ENCODE measurements at regions not wholly inside any gene's neighbourhood (a gene's known extent, or its start where the extent isn't known, plus 50 kb on each side); places are given as distances from the start of the nearest gene placed in this dataset.

- CTCF ChIA-PET: no interaction called here
- ATAC-seq (no peak), DNase-seq (ENCODE audit: low read depth, low spot score) (peak; percentile 17)
- H3K4me3 ChIP-seq (ENCODE audit: low read depth in 2 of 2, low read length in 2 of 2): no peak overlapping the region
- no peaks in the 10 kb centered on the region for H3K9me3 ChIP-seq (ENCODE audit: control insufficient read depth, insufficient read depth, low read depth, low read length)
- no TSS peak for BruUV-seq (replicated peaks)
- in situ Hi-C loops (cut with HindIII; ENCODE audit: low pct_unique_long_range_greater_than_20kb, low sequenced_read_pairs) (no loop called here), intact Hi-C loops (cut with micrococcal nuclease; ENCODE audit: unreplicated experiment) (no loop called here)
- TF ChIP-seq, protein P1, sequence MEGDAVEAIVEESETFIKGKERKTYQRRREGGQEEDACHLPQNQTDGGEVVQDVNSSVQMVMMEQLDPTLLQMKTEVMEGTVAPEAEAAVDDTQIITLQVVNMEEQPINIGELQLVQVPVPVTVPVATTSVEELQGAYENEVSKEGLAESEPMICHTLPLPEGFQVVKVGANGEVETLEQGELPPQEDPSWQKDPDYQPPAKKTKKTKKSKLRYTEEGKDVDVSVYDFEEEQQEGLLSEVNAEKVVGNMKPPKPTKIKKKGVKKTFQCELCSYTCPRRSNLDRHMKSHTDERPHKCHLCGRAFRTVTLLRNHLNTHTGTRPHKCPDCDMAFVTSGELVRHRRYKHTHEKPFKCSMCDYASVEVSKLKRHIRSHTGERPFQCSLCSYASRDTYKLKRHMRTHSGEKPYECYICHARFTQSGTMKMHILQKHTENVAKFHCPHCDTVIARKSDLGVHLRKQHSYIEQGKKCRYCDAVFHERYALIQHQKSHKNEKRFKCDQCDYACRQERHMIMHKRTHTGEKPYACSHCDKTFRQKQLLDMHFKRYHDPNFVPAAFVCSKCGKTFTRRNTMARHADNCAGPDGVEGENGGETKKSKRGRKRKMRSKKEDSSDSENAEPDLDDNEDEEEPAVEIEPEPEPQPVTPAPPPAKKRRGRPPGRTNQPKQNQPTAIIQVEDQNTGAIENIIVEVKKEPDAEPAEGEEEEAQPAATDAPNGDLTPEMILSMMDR (IDR thresholded peaks at IDR 0.05): peak; percentile 47; the same call in 1 of the 2 replicates
- no peak for TF ChIP-seq TCF7L2 (IDR thresholded peaks at IDR 0.05; ENCODE audit: low read depth, low read length)
- POLR2A ChIA-PET: no interaction called here
- no peaks in the 10 kb centered on the region for H3K4me1 ChIP-seq (ENCODE audit: control insufficient read depth, insufficient read depth, low read length)
- H3K27ac ChIP-seq (ENCODE audit: low read length): no peak overlapping the region
- no peaks in the 10 kb centered on the region for H3K27me3 ChIP-seq (ENCODE audit: control insufficient read depth, insufficient read depth, low read length)
- no peaks in the 10 kb centered on the region for H3K36me3 ChIP-seq (ENCODE audit: control insufficient read depth, insufficient read depth, low read length)
Measured at GRCh38 chr4:112060212-112060611, 85.0 kb upstream of the FAM241A start.

- intact Hi-C loops (cut with micrococcal nuclease; ENCODE audit: unreplicated experiment): no loop called here
- POLR2A ChIA-PET: no interaction called here
- no peak overlapping the region for H3K27ac ChIP-seq (ENCODE audit: low read length)
Measured at GRCh38 chr4:112061207-112061817, 83.9 kb upstream of the FAM241A start.

More at GRCh38 chr4:112061207-112061817, 83.9 kb upstream of the FAM241A start:
- ATAC-seq (no peak), DNase-seq (ENCODE audit: low read depth, low spot score) (no peak)
- CTCF ChIA-PET: no interaction called here
- H3K9me3 ChIP-seq (ENCODE audit: control insufficient read depth, insufficient read depth, low read depth, low read length): no peaks in the 10 kb centered on the region
- no peaks in the 10 kb centered on the region for H3K27me3 ChIP-seq (ENCODE audit: control insufficient read depth, insufficient read depth, low read length)
- H3K4me3 ChIP-seq (ENCODE audit: low read depth in 2 of 2, low read length in 2 of 2): no peak overlapping the region
- in situ Hi-C loops (cut with HindIII; ENCODE audit: low pct_unique_long_range_greater_than_20kb, low sequenced_read_pairs): no loop called here
- TF ChIP-seq, protein P1 (IDR thresholded peaks at IDR 0.05): no peak
- TF ChIP-seq POLR2AphosphoS5 (IDR thresholded peaks at IDR 0.05; ENCODE audit: low read depth, low read length): no peak
- no peak for TF ChIP-seq TCF7L2 (IDR thresholded peaks at IDR 0.05; ENCODE audit: low read depth, low read length)
- no peak for TF ChIP-seq REST (IDR thresholded peaks at IDR 0.05; ENCODE audit: insufficient read depth in 1 of 2, low read depth in 2 of 2, low read length in 1 of 2)
- no peak for TF ChIP-seq SIN3A (IDR thresholded peaks at IDR 0.05; ENCODE audit: borderline replicate concordance, insufficient read depth, low read depth, low read length)
- no TSS peak for BruUV-seq (replicated peaks)
- no peaks in the 10 kb centered on the region for H3K36me3 ChIP-seq (ENCODE audit: control insufficient read depth, insufficient read depth, low read length)
- no peaks in the 10 kb centered on the region for H3K4me1 ChIP-seq (ENCODE audit: control insufficient read depth, insufficient read depth, low read length)
